SK-N-SH treated with all-trans-retinoic acid at 6 μM for 48 hours (cell line): ENCODE measurements at regions not wholly inside any gene's neighbourhood (a gene's known extent, or its start where the extent isn't known, plus 50 kb on each side); places are given as distances from the start of the nearest gene placed in this dataset.

Experiments
- ATAC-seq: fragments of 200-7000 bp; cut with Tn5 transposase; 3 replicates; pipeline ENCODE4 v1.9.1; 2020; ENCODE audit warnings: mild to moderate bottlenecking, moderate library complexity
- ARNTL ChIP-seq: fragments of 450-650 bp; formaldehyde crosslinking; IDR thresholded peaks from 2 replicates; pipeline ENCODE4 v1.5.0; 2020; ENCODE audit warnings: low read depth, mild to moderate bottlenecking, moderate library complexity, borderline replicate concordance
- BACH2 ChIP-seq: fragments of 250-450 bp; sonication (Bioruptor Pico); IDR thresholded peaks from 2 replicates; pipeline ENCODE4 v1.9.0; 2021; ENCODE audit warnings: mild to moderate bottlenecking, borderline replicate concordance
- CREB5 ChIP-seq: fragments of 250-450 bp; sonication (Bioruptor Pico); IDR thresholded peaks from 2 replicates; pipeline ENCODE4 v1.5.1; 2020; ENCODE audit warnings: low read depth, mild to moderate bottlenecking, moderate library complexity
- CSRNP3 ChIP-seq: fragments of 250-450 bp; sonication (Bioruptor Pico); IDR thresholded peaks from 2 replicates; pipeline ENCODE4 v1.5.1; 2021; ENCODE audit warnings: mild to moderate bottlenecking, moderate library complexity
- GLIS3 ChIP-seq: fragments of 250-450 bp; sonication (Bioruptor Pico); IDR thresholded peaks from 2 replicates; pipeline ENCODE4 v1.5.0; 2020; ENCODE audit warnings: mild to moderate bottlenecking, moderate library complexity
- ISL1 ChIP-seq: fragments of 250-450 bp; sonication (Bioruptor Pico); IDR thresholded peaks from 2 replicates; pipeline ENCODE4 v2.1.2; 2022; ENCODE audit warnings: mild to moderate bottlenecking, moderate library complexity
- OSR1 ChIP-seq: fragments of 250-450 bp; sonication (Bioruptor Pico); IDR thresholded peaks from 2 replicates; pipeline ENCODE4 v1.8.0; 2022; ENCODE audit warnings: moderate library complexity, mild to moderate bottlenecking, inconsistent platforms
- PATZ1 ChIP-seq: fragments of 250-450 bp; sonication (Bioruptor Pico); IDR thresholded peaks from 2 replicates; pipeline ENCODE4 v1.8.0; 2020; ENCODE audit warnings: mild to moderate bottlenecking, moderate library complexity, borderline replicate concordance
- POU6F1 ChIP-seq: fragments of 250-450 bp; sonication (Bioruptor Pico); IDR thresholded peaks from 2 replicates; pipeline ENCODE4 v1.8.0; 2021; ENCODE audit warnings: low read depth, mild to moderate bottlenecking, moderate library complexity, borderline replicate concordance
- PPARA ChIP-seq: fragments of 250-450 bp; sonication (Bioruptor Pico); IDR thresholded peaks from 2 replicates; pipeline ENCODE4 v1.5.0; 2020; ENCODE audit warnings: mild to moderate bottlenecking, borderline replicate concordance
- RARB ChIP-seq: fragments of 250-450 bp; sonication (Bioruptor Pico); IDR thresholded peaks from 2 replicates; pipeline ENCODE4 v1.8.0; 2021; ENCODE audit warnings: mild to moderate bottlenecking, moderate library complexity
- SNAI2 ChIP-seq: fragments of 250-450 bp; sonication (Bioruptor Pico); IDR thresholded peaks from 2 replicates; pipeline ENCODE4 v1.5.0; 2020; ENCODE audit warnings: mild to moderate bottlenecking, moderate library complexity
- TCF4 ChIP-seq: fragments of 250-450 bp; sonication (Bioruptor Pico); IDR thresholded peaks from 2 replicates; pipeline ENCODE4 v1.8.0; 2021; ENCODE audit warnings: mild to moderate bottlenecking, moderate library complexity, borderline replicate concordance
- TOX ChIP-seq: fragments of 250-450 bp; sonication (Bioruptor Pico); IDR thresholded peaks from 2 replicates; pipeline ENCODE4 v1.8.0; 2021; ENCODE audit warnings: mild to moderate bottlenecking, moderate library complexity, borderline replicate concordance
- TSHZ2 ChIP-seq: fragments of 250-450 bp; sonication (Bioruptor Pico); IDR thresholded peaks from 2 replicates; pipeline ENCODE4 v1.5.0; 2020; ENCODE audit warnings: mild to moderate bottlenecking, moderate library complexity
- ZC3H10 ChIP-seq: fragments of 250-450 bp; sonication (Bioruptor Pico); IDR thresholded peaks from 2 replicates; pipeline ENCODE4 v1.5.1; 2021; ENCODE audit warnings: mild to moderate bottlenecking, moderate library complexity
- ZFP3 ChIP-seq: fragments of 250-450 bp; sonication (Bioruptor Pico); IDR thresholded peaks from 2 replicates; pipeline ENCODE4 v1.5.0; 2020; ENCODE audit warnings: mild to moderate bottlenecking, moderate library complexity
- ZNF565 ChIP-seq: fragments of 450-650 bp; formaldehyde crosslinking; conservative IDR thresholded peaks from 2 replicates; pipeline ENCODE4 v1.5.0; 2020; ENCODE audit warnings: low read depth, mild to moderate bottlenecking, moderate library complexity
- ZNF70 ChIP-seq: fragments of 450-650 bp; formaldehyde crosslinking; IDR thresholded peaks from 2 replicates; pipeline ENCODE4 v1.5.0; 2020; ENCODE audit warnings: mild to moderate bottlenecking, moderate library complexity
- ZNF8 ChIP-seq: fragments of 450-650 bp; formaldehyde crosslinking; IDR thresholded peaks from 2 replicates; pipeline ENCODE4 v1.5.0; 2020; ENCODE audit warnings: mild to moderate bottlenecking, moderate library complexity

- ATAC-seq: no peak
- TF ChIP-seq OSR1: no peak
Observed at GRCh38 chr4:111880116-111880515, 265.1 kb upstream of the FAM241A start.

- ATAC-seq: no peak
- TF ChIP-seq TCF4: no peak
- TF ChIP-seq ZC3H10 (CRISPR knock-in tag): no peak
- no peak for TF ChIP-seq CSRNP3 (CRISPR knock-in tag)
- TF ChIP-seq TSHZ2: no peak
- no peak for TF ChIP-seq ZNF70 (CRISPR knock-in tag)
- no peak for TF ChIP-seq GLIS3
- TF ChIP-seq SNAI2 (CRISPR knock-in tag): no peak
- no peak for TF ChIP-seq ISL1
- TF ChIP-seq CREB5 (CRISPR knock-in tag): no peak
- TF ChIP-seq TOX (CRISPR knock-in tag): no peak
- no peak for TF ChIP-seq ZFP3 (CRISPR knock-in tag)
- TF ChIP-seq POU6F1 (CRISPR knock-in tag): no peak
- TF ChIP-seq PATZ1 (CRISPR knock-in tag): no peak
- TF ChIP-seq ARNTL: no peak
- TF ChIP-seq ZNF8: no peak
- no peak for TF ChIP-seq ZNF565 (CRISPR knock-in tag)
- no peak for TF ChIP-seq PPARA (CRISPR knock-in tag)
- TF ChIP-seq RARB (CRISPR knock-in tag): no peak
- no peak for TF ChIP-seq BACH2
- no peak for TF ChIP-seq OSR1
Observed at GRCh38 chr4:111883557-111883999, 261.7 kb upstream of the FAM241A start.

GRCh38 chr4:111890412-111890811, 254.8 kb upstream of the FAM241A start:
- ATAC-seq: no peak
- no peak for TF ChIP-seq CREB5 (CRISPR knock-in tag)
- no peak for TF ChIP-seq ZNF70 (CRISPR knock-in tag)
- TF ChIP-seq RARB (CRISPR knock-in tag): no peak
- TF ChIP-seq CSRNP3 (CRISPR knock-in tag): no peak
- TF ChIP-seq SNAI2 (CRISPR knock-in tag): no peak
- no peak for TF ChIP-seq ARNTL
- TF ChIP-seq ZFP3 (CRISPR knock-in tag): no peak
- no peak for TF ChIP-seq ZC3H10 (CRISPR knock-in tag)
- no peak for TF ChIP-seq ZNF565 (CRISPR knock-in tag)
- no peak for TF ChIP-seq TOX (CRISPR knock-in tag)
- no peak for TF ChIP-seq PATZ1 (CRISPR knock-in tag)
